ENCODE measurements at regions not wholly inside any gene's neighbourhood (a gene's known extent, or its start where the extent isn't known, plus 50 kb on each side); places are given as distances from the start of the nearest gene placed in this dataset.
A peak's percentile ranks its signal among the peaks of the same experiment; 100 is the strongest.

GRCh38 chr10:61317706-61318105, 135.5 kb downstream of the TMEM26 start:
- DNase-seq, result no peak

GRCh38 chr10:61316676-61317265, 136.4 kb downstream of the TMEM26 start:
- no peak for DNase-seq

GRCh38 chr10:61314273-61314672, 138.9 kb downstream of the TMEM26 start:
- DNase-seq, result no peak

GRCh38 chr10:61313460-61313859, 139.7 kb downstream of the TMEM26 start:
- DNase-seq, result peak; percentile 54

GRCh38 chr10:61304746-61305145, 148.4 kb downstream of the TMEM26 start:
- DNase-seq, result peak; percentile 65

- DNase-seq, result peak; percentile 28
Measured at GRCh38 chr10:61302124-61302523, 151.1 kb downstream of the TMEM26 start.

- DNase-seq, result peak; percentile 5
Measured at GRCh38 chr10:61301575-61301974, 151.6 kb downstream of the TMEM26 start.

- no peak for DNase-seq
Measured at GRCh38 chr10:61299841-61300240, 153.3 kb downstream of the TMEM26 start.

GRCh38 chr10:61299156-61299555, 154.0 kb downstream of the TMEM26 start:
- no peak for DNase-seq

GRCh38 chr10:61298194-61298593, 155.0 kb downstream of the TMEM26 start:
- DNase-seq, result no peak

GRCh38 chr10:61296161-61296560, 157.0 kb downstream of the TMEM26 start:
- DNase-seq, result no peak

GRCh38 chr10:61294131-61294530, 159.1 kb downstream of the TMEM26 start:
- no peak for DNase-seq

GRCh38 chr10:61289813-61290212, 163.4 kb downstream of the TMEM26 start:
- no peak for DNase-seq

GRCh38 chr10:61286686-61287085, 166.5 kb downstream of the TMEM26 start:
- DNase-seq, result no peak

GRCh38 chr10:61285749-61286148, 167.4 kb downstream of the TMEM26 start:
- DNase-seq, result no peak

- DNase-seq, result peak; percentile 69
Measured at GRCh38 chr10:61284222-61284890, 168.8 kb downstream of the TMEM26 start.

GRCh38 chr10:61283481-61284221, 169.5 kb downstream of the TMEM26 start:
- no peak for DNase-seq

- DNase-seq, result peak; percentile 34
Measured at GRCh38 chr10:61283066-61283465, 170.1 kb downstream of the TMEM26 start.

GRCh38 chr10:61280303-61280702, 172.9 kb downstream of the TMEM26 start:
- DNase-seq, result peak; percentile 84

- DNase-seq, result no peak
Measured at GRCh38 chr10:61279400-61279799, 173.8 kb downstream of the TMEM26 start.

GRCh38 chr10:61278556-61278955, 174.6 kb downstream of the TMEM26 start:
- no peak for DNase-seq

- no peak for DNase-seq
Measured at GRCh38 chr10:61272781-61273180, 180.4 kb downstream of the TMEM26 start.

GRCh38 chr10:61271127-61271780, 181.9 kb downstream of the TMEM26 start:
- peak; percentile 83 for DNase-seq

GRCh38 chr10:61263518-61263917, 189.7 kb downstream of the TMEM26 start:
- no peak for DNase-seq
